Activated CD8-positive, alpha-beta memory T cell treated with anti-CD3 and anti-CD28 coated beads, Interleukin-2, amount 50 U/mL, for 48 hours (primary cell): ENCODE measurements at regions not wholly inside any gene's neighbourhood (a gene's known extent, or its start where the extent isn't known, plus 50 kb on each side); places are given as distances from the start of the nearest gene placed in this dataset.

Experiments
- DNase-seq: peaks from one replicate; pipeline ENCODE4 v3.0.0-alpha.2; 2020

GRCh38 chr22:46040471-46041465, 63.8 kb upstream of the WNT7B start:
- DNase-seq, result peak; percentile 33

GRCh38 chr22:46041642-46042041, 64.7 kb upstream of the WNT7B start:
- peak; percentile 18 for DNase-seq

GRCh38 chr22:46042786-46043185, 65.8 kb upstream of the WNT7B start:
- peak; percentile 42 for DNase-seq

DNA sequence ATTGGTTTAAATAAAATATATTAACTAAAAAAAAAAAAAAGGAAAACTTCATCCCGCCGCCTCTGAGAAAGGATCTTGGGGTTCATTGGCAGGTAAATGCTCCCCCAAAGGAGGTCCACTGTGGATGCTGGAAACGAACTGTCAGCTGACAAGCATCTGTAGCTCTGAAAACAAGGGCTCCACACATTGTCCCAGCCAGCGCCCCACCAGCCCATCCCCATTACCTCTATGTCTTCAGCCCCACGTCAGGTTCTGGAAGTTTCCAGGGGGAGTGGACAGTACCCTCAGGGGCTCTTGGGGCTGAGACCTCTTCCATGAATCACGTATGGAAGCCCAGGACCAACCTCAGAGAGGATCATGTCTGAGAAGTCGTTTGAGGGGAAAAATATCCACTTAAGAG, 66.4 kb upstream of the WNT7B start:
- DNase-seq, result peak; percentile 48

GRCh38 chr22:46043816-46044620, 67.1 kb upstream of the WNT7B start:
- peak; percentile 71 for DNase-seq

DNA sequence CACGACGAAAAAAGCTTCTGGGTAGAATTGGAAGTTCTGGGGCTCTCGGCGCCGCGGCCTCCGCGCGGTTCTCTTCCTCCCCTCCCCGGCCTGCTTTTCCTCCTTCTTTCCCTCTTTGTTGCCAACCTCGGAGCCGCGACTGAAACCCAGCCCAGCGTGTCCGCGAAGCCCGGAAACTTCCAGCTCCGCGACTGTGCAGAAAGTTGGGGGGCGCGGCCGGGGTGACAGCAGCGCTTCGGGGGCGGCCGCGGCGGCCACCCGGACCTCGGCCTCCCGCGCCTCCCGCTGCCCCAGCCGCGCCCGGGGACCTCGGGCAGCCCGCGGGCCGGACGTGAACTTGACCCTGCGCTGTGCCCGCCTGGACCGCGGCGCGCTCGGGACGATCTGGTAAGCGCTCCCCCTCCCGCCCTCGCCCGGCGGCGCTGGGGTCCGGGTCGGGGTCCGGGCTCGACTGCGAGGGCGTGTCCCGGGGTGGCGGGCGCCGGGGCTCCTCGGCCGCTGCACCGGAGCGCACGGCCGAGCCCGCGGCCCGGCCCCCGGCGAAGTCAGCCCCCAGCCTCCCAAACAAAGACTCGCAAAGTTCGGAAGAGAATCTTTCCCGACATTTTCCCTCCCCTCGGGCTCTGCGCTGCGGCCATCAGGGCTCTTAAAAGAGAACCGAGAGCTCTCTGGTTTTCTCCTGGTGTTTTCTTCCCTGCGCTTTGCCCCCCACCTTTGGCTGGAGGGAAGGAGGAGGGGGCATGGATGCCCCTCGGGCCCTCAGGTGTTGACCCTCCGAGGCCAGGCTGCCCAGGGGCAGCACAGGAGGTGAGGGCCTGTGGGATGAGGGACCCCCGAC, 67.9 kb upstream of the WNT7B start:
- DNase-seq, result no peak

DNA sequence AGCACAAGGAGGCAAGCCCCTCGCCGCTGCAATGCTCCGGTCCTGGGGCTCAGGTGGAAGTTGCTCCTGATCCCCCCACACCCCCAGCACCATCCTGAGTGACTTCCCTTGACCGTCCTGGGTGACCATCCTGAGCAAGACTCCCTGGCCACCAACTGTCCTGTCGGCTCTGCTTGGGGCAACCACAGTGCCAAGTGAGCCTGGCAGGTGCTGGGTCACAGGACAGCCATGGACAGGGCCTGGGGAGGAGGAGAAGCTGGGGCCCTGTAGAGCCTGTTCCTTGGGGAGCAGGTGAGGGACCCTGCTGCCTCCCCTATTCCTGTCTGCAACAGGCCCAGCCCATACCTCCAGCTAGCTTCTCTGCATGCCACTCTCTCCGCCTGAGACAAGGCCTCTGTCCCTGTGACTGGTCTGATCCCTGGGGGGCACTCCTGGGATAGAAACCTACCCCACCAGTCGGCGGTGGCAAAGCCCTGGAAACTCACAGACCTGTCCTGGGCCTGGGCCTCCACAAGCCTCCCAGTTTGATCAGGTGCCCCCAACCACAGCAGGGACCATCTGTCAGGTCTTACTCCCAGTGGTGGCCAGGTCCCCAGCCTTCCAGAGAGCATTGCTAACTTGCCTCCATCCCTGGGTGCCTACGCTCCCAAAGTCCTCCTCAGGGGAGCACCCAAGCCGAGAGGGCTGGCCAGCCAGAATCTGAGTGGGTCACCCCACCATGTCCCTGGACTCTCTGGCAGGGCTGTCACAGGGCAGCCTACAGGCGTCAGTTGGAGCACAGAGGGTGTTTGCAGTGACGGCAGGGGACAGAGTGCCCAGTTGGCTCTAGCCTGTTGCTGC, 68.7 kb upstream of the WNT7B start:
- DNase-seq, result peak; percentile 55

GRCh38 chr22:46046299-46046685, 69.3 kb upstream of the WNT7B start:
- peak; percentile 44 for DNase-seq

DNA sequence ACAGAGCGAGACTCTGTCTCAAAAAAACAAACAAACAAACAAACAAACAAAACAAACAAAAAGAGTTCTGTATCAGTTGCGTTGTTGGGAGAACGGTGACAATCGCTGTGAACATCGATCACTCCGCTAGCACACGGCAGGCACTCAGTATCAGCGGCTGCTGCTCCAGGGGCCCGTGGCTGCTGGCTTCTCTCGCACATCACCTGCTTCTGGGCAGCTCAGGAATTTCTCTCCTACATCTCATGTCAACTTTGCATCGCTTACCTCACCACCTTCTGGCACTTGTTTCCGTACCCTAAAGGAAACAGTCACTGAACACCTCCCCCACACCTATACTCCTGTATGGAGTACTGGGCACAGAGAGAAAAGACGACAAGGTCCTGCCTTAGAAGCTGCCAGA, 70.3 kb upstream of the WNT7B start:
- DNase-seq, result peak; percentile 47

- peak; percentile 32 for DNase-seq
These were observed 71.1 kb upstream of the WNT7B start for GRCh38 chr22:46047841-46048595.

DNA sequence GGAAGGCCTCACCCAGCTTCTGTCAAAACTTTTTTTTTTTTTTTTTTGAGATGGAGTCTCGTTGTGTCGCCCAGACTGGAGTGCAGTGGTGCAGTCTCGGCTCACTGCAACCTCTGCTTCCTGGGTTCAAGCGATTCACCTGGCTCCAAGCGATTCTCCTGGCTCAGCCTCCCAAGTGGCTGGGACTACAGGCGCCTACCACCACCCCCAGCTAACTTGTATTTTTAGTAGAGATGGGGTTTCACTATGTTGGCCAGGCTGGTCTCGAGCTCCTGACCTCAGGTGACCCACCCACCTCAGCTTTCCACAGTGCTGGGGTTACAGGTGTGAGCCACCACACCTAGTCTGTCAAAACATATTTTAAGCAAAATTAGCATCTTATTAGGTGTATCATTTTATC, 71.7 kb upstream of the WNT7B start:
- DNase-seq, result peak; percentile 29

DNA sequence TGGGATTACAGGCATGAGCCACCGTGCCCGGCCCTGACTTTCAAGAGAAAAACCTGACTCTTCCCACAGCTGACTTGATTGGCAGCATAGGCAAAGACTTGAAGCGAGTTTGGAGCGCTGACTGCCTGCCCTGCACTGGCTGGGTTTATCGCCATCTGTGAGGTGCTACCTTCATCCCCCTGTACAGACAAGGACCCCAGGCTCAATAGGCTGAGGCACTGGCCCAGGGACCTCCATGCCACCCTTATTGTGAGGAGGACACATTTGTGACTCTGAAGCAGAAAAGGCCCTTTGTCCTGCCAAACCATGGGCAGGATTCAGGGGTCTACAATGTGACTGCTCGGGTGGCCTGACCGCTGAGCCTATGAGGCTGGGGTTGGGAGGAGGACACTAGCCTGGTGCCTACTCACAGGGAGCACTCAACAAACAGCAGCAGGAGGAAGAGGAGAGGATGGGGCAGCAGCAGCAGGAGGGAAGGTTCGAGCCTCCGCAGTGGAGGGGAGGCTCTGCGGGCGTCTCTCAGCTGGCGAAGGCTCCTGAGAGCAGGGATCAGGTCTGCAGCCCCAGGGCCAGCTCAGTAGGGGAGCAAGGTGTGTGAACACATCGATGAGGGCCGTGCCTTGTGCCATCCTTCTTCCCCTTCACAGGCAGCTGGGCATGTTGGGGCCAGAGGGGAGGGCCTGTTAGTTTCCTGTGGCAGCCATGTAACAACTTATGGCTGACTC, 72.9 kb upstream of the WNT7B start:
- peak; percentile 46 for DNase-seq

GRCh38 chr22:46050451-46050845, 73.5 kb upstream of the WNT7B start:
- DNase-seq, result peak; percentile 29

DNA sequence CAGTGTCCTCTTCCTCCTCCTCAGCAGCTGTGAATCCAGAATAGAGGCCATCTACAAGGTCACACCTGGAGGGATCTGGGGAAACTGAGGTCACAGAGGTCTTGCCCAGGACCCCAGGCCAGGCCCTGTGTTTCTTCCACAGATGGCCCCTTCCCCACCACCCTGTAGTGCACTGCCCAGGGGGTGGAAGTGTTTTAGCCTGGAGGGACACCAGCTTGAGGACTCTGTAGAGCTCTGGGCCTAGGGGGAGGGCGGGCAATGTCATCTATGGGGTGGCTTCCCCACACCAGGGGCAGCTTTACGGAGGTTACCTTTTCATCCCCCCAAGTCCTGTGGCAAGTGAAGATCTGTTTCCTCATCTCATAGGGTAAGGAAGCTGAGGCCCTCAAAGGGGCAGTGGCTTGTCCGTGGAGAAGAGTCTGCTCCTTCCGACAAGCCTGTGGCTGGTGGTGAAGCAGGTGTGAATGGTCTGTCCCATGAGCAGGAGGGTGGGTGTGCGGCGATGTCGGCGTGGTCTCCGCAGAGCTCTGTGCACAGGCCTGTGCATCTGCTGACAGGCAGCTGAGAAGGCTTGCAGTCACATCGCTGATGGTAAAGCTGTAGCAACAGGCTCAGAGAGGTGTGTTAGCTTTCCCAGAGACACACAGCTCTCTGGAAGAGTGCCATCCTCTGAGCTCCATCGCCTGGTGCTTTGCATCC, 74.1 kb upstream of the WNT7B start:
- peak; percentile 49 for DNase-seq

DNA sequence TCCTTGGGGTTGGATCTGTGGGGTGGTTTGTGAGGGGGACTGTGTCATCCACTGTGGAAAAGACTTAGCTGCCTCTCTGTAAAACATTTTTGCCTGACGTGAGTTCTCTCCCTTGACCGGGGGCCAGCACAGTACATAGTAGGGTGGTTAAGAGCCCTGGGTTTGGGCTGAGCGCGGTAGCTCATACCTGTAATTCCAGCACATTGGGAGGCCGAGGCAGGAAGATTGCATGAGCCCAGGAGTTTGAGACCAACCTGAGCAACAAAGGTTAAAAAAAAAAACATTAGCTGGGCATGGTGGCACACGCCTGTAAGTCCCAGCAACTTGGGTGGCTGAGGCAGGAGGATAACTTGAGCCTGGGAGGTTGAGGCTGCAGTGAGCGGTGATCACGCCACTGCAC, 74.7 kb upstream of the WNT7B start:
- DNase-seq, result peak; percentile 40

GRCh38 chr22:46052331-46052771, 75.4 kb upstream of the WNT7B start:
- DNase-seq, result peak; percentile 58

DNA sequence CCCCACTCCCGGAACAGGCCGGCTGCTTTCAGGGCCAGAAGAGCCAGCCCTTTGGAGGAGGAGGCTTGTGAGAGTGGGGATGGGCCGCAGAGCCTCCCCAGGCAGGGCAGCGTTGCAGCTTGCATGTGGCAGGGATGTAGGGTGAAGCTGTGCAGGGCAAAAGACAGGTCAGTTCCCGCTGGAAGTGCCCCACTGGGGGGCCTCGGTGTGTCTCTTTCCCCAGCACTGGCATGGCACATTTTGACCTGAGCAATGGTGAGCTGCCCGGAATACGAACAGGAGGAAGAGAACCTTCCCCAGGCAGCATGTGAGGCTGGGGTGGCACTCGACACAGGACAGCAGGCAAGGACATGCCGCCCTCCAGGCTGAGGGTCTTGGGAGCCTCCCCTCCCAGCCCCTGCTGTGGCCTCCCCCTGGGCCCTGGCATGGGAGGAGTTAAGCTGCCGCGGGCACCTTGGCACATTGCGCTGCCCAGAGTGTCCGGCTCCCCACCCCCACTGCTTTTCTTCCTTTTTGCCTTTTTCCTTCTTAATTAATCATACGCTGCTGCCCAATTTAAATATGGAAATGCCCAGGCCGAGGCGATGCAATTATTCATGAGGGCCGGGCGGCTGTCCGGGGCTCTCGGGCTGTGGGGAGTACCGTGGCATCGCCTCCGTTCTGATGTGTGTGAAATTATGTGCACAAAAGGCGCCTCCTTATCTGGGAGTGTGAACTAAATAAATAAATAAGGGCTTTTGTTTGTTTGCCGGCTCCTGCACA, 76.0 kb upstream of the WNT7B start:
- DNase-seq, result peak; percentile 66

GRCh38 chr22:46053563-46054090, 76.7 kb upstream of the WNT7B start:
- DNase-seq, result peak; percentile 81
